BJ (cell line): ENCODE measurements at regions not wholly inside any gene's neighbourhood (a gene's known extent, or its start where the extent isn't known, plus 50 kb on each side); places are given as distances from the start of the nearest gene placed in this dataset.

Experiments used
- CTCF ChIA-PET: fragments of 350-600 bp; formaldehyde crosslinking; extraction: SDS; loops from one replicate; lab custom pipeline; 2021; ENCODE audit warnings: antibody characterized with exemption, inconsistent platforms; lab: Yijun Ruan, JAX
- POLR2A ChIA-PET: fragments of 300-600 bp; sonication (Branson Sonifier 250); formaldehyde crosslinking; extraction: SDS; loops from one replicate; lab custom pipeline; 2021; ENCODE audit warnings: antibody characterized with exemption; lab: Charles Lee
- DNase-seq: peaks from one replicate; pipeline ENCODE4 v3.0.0-alpha.2; 2011; ENCODE audit warnings: low read depth
- H3K27me3 ChIP-seq: 2 replicates; pipeline ENCODE4 v1.6.0; 2011; ENCODE audit warnings: low read length; ENCODE audit not compliant: control insufficient read depth, insufficient read depth
- H3K36me3 ChIP-seq: 2 replicates; pipeline ENCODE4 v1.5.1; 2011; ENCODE audit warnings: low read length; ENCODE audit not compliant: control insufficient read depth, insufficient read depth
- H3K4me3 ChIP-seq: 2 replicates; pipeline ENCODE4 v1.5.1; 2011; ENCODE audit warnings: low read depth, mild to moderate bottlenecking, control low read depth, low read length
- TF ChIP-seq, protein P1 (sequence below): IDR thresholded peaks from 2 replicates; pipeline ENCODE4 v1.5.1; 2011; ENCODE audit warnings: low read depth, mild to moderate bottlenecking, control low read depth, inconsistent platforms, low read length, moderate library complexity; ENCODE audit not compliant: insufficient read depth

DNA sequence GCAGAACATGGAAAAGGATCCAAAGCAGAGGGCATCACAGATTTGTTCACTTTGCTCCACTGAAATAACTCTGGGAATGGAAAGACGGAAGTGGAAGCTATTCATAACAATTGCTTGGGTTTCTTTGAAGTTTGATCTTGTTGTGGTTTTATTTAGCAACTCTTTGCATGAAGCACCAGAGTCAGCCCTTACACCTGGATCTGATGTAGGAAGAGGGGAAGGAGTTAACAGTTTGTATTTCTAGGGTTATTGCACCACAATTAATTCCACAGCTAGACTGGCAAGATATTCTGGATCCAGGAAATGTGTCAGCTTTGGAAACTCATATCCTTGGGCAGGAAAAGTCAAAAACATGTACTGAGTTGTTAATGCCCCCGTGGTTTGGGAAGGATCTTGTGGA lies 1143.4 kb downstream of the CNTNAP5 start:
- Histone ChIP-seq H3K27me3 (no peaks in the 10 kb centered on the region), H3K36me3 (no peaks in the 10 kb centered on the region), H3K4me3 (no peak overlapping the region)
- DNase-seq = no peak
- ChIA-PET POLR2A (no interaction called here), CTCF (no interaction called here)
- TF ChIP-seq, protein P1, sequence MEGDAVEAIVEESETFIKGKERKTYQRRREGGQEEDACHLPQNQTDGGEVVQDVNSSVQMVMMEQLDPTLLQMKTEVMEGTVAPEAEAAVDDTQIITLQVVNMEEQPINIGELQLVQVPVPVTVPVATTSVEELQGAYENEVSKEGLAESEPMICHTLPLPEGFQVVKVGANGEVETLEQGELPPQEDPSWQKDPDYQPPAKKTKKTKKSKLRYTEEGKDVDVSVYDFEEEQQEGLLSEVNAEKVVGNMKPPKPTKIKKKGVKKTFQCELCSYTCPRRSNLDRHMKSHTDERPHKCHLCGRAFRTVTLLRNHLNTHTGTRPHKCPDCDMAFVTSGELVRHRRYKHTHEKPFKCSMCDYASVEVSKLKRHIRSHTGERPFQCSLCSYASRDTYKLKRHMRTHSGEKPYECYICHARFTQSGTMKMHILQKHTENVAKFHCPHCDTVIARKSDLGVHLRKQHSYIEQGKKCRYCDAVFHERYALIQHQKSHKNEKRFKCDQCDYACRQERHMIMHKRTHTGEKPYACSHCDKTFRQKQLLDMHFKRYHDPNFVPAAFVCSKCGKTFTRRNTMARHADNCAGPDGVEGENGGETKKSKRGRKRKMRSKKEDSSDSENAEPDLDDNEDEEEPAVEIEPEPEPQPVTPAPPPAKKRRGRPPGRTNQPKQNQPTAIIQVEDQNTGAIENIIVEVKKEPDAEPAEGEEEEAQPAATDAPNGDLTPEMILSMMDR = no peak

DNA sequence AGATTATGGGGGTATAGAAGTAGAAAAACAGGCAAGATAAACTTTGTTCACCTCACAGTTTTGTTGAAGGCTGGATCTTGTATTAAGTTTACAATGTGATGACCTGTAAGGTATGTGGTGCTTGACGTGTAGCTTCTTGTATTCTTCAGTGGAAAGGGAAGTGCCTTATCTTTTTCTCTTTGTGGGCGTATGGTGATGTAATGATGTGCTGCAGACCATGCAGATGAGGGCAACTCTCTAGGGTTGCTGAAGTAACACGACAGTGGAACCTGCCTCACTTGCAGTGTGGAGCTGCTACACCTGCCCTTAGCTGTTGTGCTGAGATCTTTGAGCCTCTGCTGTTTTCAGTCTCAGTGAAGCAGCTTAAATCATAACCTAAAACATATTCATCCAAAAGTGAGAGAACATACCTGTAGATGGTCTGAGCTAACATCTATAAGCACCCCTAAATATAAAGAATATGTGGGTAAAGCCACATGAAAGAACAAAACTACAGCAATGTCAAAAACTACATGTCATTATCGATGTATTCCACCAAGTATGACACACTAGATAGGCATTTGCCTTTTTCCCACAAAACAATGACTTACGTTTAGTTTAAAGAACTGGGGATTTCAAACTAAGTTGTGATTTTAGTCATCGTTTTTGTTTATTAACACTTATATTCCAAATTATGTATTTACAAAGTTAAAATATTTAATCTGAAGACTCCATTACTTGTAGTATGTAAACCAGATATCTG lies 1144.1 kb downstream of the CNTNAP5 start:
- H3K36me3 ChIP-seq = no peaks in the 10 kb centered on the region
- TF ChIP-seq, protein P1 = no peak
- no peaks in the 10 kb centered on the region for H3K27me3 ChIP-seq
- POLR2A ChIA-PET = no interaction called here
- no peak for DNase-seq
- CTCF ChIA-PET = no interaction called here
- no peak overlapping the region for H3K4me3 ChIP-seq

DNA sequence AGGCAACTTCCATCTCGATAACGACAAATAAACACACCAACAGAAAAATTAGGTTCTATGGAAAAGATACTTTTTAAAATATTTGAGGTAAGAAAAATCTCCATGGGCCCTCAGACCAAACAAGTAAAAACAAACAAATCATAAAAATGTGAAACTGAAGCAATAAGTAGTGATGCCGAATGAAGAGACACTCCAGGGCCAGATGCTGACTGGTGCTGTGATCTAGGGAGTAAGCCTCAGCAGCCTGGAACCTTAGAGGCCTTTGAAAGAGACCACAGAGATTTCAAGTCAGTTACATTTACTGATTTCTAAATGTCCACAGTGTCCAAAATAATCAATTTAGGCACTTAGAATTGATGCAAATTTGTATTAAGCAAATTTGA lies 1144.7 kb downstream of the CNTNAP5 start:
- H3K4me3 ChIP-seq = no peak overlapping the region
- TF ChIP-seq, protein P1 = no peak
- no peaks in the 10 kb centered on the region for H3K36me3 ChIP-seq
- DNase-seq = no peak
- H3K27me3 ChIP-seq = no peaks in the 10 kb centered on the region
- POLR2A ChIA-PET = no interaction called here
- CTCF ChIA-PET = no interaction called here

DNA sequence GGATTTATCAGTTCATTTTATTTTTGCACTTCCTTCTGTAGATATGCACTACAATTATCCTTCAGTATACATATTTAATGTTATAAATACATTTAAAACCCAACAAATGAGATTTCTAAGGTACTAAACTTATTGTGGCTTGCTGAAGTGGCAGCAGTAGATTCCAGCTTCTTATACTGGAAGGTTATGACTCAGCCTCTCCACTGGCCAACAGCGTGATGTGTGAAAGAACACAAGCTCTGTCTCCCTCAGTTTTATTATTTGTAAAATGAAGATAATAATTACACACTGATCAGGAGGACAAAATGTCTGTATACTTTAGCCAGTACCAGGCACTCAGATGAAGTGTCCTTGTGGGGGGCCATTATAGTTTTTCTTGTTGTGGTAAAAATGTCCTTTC lies 1147.1 kb downstream of the CNTNAP5 start:
- CTCF ChIA-PET = no interaction called here
- TF ChIP-seq, protein P1 = no peak

DNA sequence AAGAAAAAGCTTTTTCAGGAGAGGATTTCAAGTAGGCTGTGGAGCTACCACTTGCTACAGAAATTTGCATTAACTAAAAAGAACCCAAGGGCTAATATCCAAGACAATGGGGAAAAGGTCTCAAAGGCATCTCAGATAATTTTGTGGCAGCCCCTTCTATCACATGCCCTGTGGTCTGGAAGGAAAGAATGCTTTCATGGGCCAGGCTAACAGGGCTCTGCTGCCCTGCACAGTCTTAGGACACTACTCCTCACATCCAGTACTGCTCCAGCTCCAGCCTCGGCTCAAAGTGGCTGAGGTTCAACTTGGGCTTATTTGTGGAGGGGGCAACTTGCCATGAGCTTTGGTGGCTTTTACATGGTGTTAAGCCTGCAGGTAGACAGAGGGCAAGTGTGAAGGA lies 1150.3 kb downstream of the CNTNAP5 start:
- no peak for DNase-seq
- TF ChIP-seq, protein P1 = no peak
- Histone ChIP-seq H3K4me3 (no peak overlapping the region), H3K36me3 (no peaks in the 10 kb centered on the region), H3K27me3 (no peaks in the 10 kb centered on the region)
- ChIA-PET POLR2A (no interaction called here), CTCF (interaction anchor here (0.6 kb wide), 1 partner anchor 42 kb away, joined by 3 read pairs; no protein-coding TSS in a partner anchor)

More for the DNA sequence above, 1147.1 kb downstream of the CNTNAP5 start:
- POLR2A ChIA-PET = no interaction called here
- no peak for DNase-seq
- H3K4me3 ChIP-seq = no peak overlapping the region
- no peaks in the 10 kb centered on the region for H3K36me3 ChIP-seq
- H3K27me3 ChIP-seq = no peaks in the 10 kb centered on the region
